Testis (tissue), 2 donors: ENCODE measurements at regions not wholly inside any gene's neighbourhood (a gene's known extent, or its start where the extent isn't known, plus 50 kb on each side); places are given as distances from the start of the nearest gene placed in this dataset.

Experiments used
- DNase-seq: peaks from one replicate; pipeline ENCODE4 v3.0.0-alpha.2; 2019
- H3K27ac ChIP-seq, 2 donors: fragments of 200-600 bp; sonication (generic); one replicate each; pipeline ENCODE4 v1.5.1; 2019
- H3K27me3 ChIP-seq: fragments of 200-600 bp; sonication (generic); one replicate; pipeline ENCODE4 v1.5.1; 2019
- H3K36me3 ChIP-seq: fragments of 200-600 bp; sonication (generic); one replicate; pipeline ENCODE4 v1.5.1; 2017; ENCODE audit warnings: low read depth; ENCODE audit errors: missing control alignments
- H3K4me1 ChIP-seq: fragments of 200-600 bp; sonication (generic); one replicate; pipeline ENCODE4 v1.5.1; 2019
- H3K4me3 ChIP-seq, 2 donors: fragments of 200-600 bp; sonication (generic); one replicate each; pipeline ENCODE4 v1.5.1; 2017 to 2019
- H3K9me3 ChIP-seq: fragments of 200-600 bp; sonication (generic); one replicate; pipeline ENCODE4 v1.5.1; 2017
- POLR2A ChIP-seq: fragments of 450-650 bp; IDR thresholded peaks from one replicate; pipeline ENCODE4 v1.6.1; 2017; ENCODE audit warnings: antibody characterized with exemption, mild to moderate bottlenecking, moderate library complexity
- WGBS, 2 donors: methylation state at CpG; one replicate each; pipeline ENCODE4 v1.1.5; 2018; 5-methylcytosine and 5-hydroxymethylcytosine counted together
- intact Hi-C: fragments of 100-400 bp; cut with DNase I; formaldehyde crosslinking; loops from one replicate; pipeline ENCODE4 v1.15.1; 2023; ENCODE audit warnings: low total_unique reads
- TF ChIP-seq, protein P1 (sequence below), 3 experiments: fragments of 450-650 bp in 2 of 3; fragments of 200-600 bp in 1 of 3; sonication (generic) in 1 of 3; IDR thresholded peaks; one replicate each; pipeline ENCODE4 v1.5.1; 2016 to 2019; ENCODE audit warnings: antibody characterized with exemption in 3 of 3, mild to moderate bottlenecking in 2 of 3, moderate library complexity in 1 of 3

DNA sequence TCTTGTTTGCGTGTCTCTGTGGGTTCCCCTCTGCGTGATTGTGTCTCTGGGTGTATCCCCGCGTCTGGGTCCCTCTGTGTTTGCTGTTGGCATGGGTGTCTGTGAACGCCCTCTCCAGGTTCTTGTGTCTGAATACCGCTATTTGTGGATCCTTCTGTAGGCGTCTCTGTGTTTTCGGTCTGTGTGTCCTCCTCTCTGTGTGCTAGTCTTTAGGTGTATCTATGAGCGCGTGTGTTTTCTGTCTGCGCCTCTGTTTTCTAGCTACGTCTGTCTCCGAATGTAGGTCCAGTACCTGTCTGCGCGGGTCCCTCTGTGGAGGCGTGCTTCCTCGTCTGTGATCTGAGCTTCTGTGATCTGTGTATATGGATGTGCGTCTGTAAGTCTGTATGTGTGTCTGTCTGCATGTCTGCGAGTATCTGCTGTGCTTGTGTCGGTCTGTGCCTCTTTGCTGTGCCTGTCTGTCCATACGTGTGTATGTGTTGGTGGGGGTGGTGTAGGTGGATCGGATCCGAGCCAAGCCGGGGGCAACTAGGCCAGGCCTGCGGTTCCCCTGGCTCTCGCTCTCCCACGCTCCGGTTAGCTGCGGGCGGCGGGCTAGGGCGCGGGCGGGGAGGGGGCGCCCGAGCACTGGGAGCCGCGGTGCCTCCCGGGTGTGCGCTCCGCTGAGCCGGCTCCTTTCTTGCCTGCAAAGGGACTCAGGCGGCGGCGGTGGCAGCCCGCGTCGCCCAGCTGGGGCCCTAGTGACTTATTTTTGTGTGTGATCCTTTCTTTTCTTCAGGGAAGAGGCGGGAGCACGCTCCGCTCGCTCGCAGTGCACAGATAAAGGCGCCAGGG is 105.3 kb upstream of the E2F8 start:
- Histone ChIP-seq H3K4me1 (peaks cover 13% of the 10 kb centered on the region), H3K4me3 (peak overlapping the region; percentile 11 to 21), H3K36me3 (no peaks in the 10 kb centered on the region), H3K9me3 (no peaks in the 10 kb centered on the region), H3K27ac (no peak overlapping the region), H3K27me3 (no peaks in the 10 kb centered on the region)
- 3 to 7% methylated on average over 14 to 42 of the region's 54 CpGs for WGBS, 2 donors
- TF ChIP-seq, protein P1, sequence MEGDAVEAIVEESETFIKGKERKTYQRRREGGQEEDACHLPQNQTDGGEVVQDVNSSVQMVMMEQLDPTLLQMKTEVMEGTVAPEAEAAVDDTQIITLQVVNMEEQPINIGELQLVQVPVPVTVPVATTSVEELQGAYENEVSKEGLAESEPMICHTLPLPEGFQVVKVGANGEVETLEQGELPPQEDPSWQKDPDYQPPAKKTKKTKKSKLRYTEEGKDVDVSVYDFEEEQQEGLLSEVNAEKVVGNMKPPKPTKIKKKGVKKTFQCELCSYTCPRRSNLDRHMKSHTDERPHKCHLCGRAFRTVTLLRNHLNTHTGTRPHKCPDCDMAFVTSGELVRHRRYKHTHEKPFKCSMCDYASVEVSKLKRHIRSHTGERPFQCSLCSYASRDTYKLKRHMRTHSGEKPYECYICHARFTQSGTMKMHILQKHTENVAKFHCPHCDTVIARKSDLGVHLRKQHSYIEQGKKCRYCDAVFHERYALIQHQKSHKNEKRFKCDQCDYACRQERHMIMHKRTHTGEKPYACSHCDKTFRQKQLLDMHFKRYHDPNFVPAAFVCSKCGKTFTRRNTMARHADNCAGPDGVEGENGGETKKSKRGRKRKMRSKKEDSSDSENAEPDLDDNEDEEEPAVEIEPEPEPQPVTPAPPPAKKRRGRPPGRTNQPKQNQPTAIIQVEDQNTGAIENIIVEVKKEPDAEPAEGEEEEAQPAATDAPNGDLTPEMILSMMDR (IDR thresholded peaks at IDR 0.05) = no peak
- no peak for TF ChIP-seq POLR2A
- intact Hi-C loops = no loop called here
- DNase-seq = no peak

GRCh38 chr11:19345519-19345847 is 104.7 kb upstream of the E2F8 start:
- TF ChIP-seq POLR2A = no peak
- TF ChIP-seq, protein P1 (IDR thresholded peaks at IDR 0.05) = no peak
- no peaks in the 10 kb centered on the region for H3K36me3 ChIP-seq
- DNase-seq = no peak
- no peak overlapping the region for H3K27ac ChIP-seq
- intact Hi-C loops = no loop called here
- no peaks in the 10 kb centered on the region for H3K9me3 ChIP-seq
- peaks cover 13% of the 10 kb centered on the region for H3K4me1 ChIP-seq
- peak overlapping the region; percentile 11 to 21 for H3K4me3 ChIP-seq
- WGBS, 2 donors = 1% methylated on average over 29 of the region's 30 CpGs; no CpG with 5 or more reads in 1 of the 2 donors
- H3K27me3 ChIP-seq = no peaks in the 10 kb centered on the region

DNA sequence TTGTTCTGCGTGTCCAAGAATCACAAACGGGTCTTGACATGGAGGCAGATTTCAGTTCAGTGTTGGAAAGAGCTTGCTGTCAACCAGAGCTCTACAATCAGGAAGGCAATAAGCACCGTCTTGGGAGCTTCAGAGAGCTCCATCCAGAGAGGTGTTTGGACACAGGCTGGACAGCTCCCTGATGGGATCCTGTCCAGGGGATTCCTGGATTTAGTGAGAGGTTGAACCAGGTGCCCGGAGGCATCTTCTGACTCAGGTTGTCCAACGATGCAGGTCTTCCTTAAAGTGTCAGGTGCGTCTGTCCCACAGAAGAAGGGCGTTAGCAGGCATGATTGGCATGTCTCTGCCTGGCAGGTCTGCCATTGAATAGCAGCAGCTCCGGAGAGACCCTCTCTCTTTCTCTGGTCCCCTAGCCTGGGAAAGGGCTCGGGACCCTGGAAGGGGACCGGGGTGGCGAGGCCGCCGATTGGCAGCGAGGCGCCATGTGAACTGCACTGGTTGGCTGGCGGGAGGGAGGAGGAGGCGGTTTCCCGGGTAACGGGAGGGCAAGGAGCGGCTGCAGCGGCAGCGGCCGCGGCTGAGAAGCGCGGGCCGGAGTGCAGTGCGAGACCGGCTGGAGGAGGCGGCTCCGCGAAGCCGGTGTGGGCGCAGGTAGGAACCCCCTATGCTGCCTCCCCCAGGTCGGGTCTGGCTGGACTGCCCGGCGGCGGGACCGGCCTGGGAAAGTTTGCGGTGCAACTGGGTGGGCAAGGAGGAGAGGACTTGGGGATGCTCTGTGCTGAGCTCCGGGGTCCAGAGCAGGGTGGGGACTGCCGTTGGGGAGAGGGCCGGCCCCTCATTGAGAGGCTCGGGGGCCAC is 104.1 kb upstream of the E2F8 start:
- TF ChIP-seq POLR2A = no peak
- TF ChIP-seq, protein P1 (IDR thresholded peaks at IDR 0.05) = no peak
- 7 to 25% methylated on average over 11 to 44 of the region's 44 CpGs for WGBS, 2 donors
- Histone ChIP-seq H3K27ac (no peak overlapping the region), H3K9me3 (no peaks in the 10 kb centered on the region), H3K27me3 (no peaks in the 10 kb centered on the region), H3K36me3 (no peaks in the 10 kb centered on the region), H3K4me1 (peaks cover 13% of the 10 kb centered on the region), H3K4me3 (peak overlapping the region; percentile 11 to 21)
- DNase-seq = peak; percentile 56
- intact Hi-C loops = no loop called here

GRCh38 chr11:19342036-19342435 is 101.3 kb upstream of the E2F8 start:
- H3K9me3 ChIP-seq = no peaks in the 10 kb centered on the region
- no peak overlapping the region for H3K4me3 ChIP-seq
- TF ChIP-seq, protein P1 (IDR thresholded peaks at IDR 0.05) = no peak
- no peak for TF ChIP-seq POLR2A
- H3K4me1 ChIP-seq = peaks cover 13% of the 10 kb centered on the region
- H3K27ac ChIP-seq = no peak overlapping the region
- H3K27me3 ChIP-seq = no peaks in the 10 kb centered on the region
- no peaks in the 10 kb centered on the region for H3K36me3 ChIP-seq
- WGBS, 2 donors = 63 to 74% methylated on average over 1 of the region's 1 CpG
- no peak for DNase-seq
- intact Hi-C loops = no loop called here
